Heart left ventricle (tissue), 16 donors: ENCODE measurements at regions not wholly inside any gene's neighbourhood (a gene's known extent, or its start where the extent isn't known, plus 50 kb on each side); places are given as distances from the start of the nearest gene placed in this dataset.

Experiments used
- ATAC-seq, 4 donors: fragments of 200-7000 bp; cut with Tn5 transposase; one replicate each; pipeline ENCODE4 v1.9.1; 2020 to 2022; ENCODE audit warnings: moderate library complexity in 4 of 4, mild to moderate bottlenecking in 3 of 4, moderate number of reproducible peaks in 1 of 4
- DNase-seq, 5 donors: peaks; one replicate each; pipeline ENCODE4 v3.0.0-alpha.2; 2020
- H3K27ac ChIP-seq, 12 donors: fragments of 200-600 bp; sonication (generic) in 4 of 12; one replicate each; pipeline versions ENCODE4 v1.5.0 to v1.8.0; 2016 to 2022; ENCODE audit warnings: mild to moderate bottlenecking in 2 of 12
- H3K27me3 ChIP-seq, 9 donors: fragments of 200-600 bp; sonication (generic) in 2 of 9; one replicate each; pipeline versions ENCODE4 v1.5.1 to v1.8.0; 2016 to 2022; ENCODE audit warnings: mild to moderate bottlenecking in 3 of 9
- H3K36me3 ChIP-seq, 9 donors: fragments of 200-600 bp; sonication (generic) in 2 of 9; one replicate each; pipeline versions ENCODE4 v1.5.0 to v1.8.0; 2018 to 2022; ENCODE audit warnings: mild to moderate bottlenecking in 2 of 9
- H3K4me1 ChIP-seq, 12 donors: fragments of 200-600 bp; sonication (generic) in 4 of 12; one replicate each; pipeline versions ENCODE4 v1.5.0 to v1.8.0; 2016 to 2022; ENCODE audit warnings: mild to moderate bottlenecking in 3 of 12
- H3K4me3 ChIP-seq, 12 donors: fragments of 200-600 bp; sonication (generic) in 4 of 12; one replicate each; pipeline versions ENCODE4 v1.5.0 to v1.8.0; 2017 to 2022; ENCODE audit warnings: mild to moderate bottlenecking in 9 of 12, moderate library complexity in 4 of 12
- H3K9me3 ChIP-seq, 12 donors: fragments of 200-600 bp; sonication (generic) in 4 of 12; one replicate each; pipeline versions ENCODE4 v1.5.0 to v1.8.0; 2016 to 2022; ENCODE audit warnings: mild to moderate bottlenecking in 1 of 12
- CTCF ChIP-seq, 12 donors: fragments of 200-600 bp; sonication (generic) in 4 of 12; IDR thresholded peaks; one replicate each; pipeline versions ENCODE4 v1.5.0 to v1.8.0; 2018 to 2022; ENCODE audit warnings: antibody characterized with exemption in 12 of 12, mild to moderate bottlenecking in 5 of 12
- POLR2A ChIP-seq, 2 donors: fragments of 450-650 bp; IDR thresholded peaks; one replicate each; pipeline ENCODE4 v1.6.1; 2017; ENCODE audit warnings: antibody characterized with exemption in 2 of 2, mild to moderate bottlenecking in 2 of 2, moderate library complexity in 2 of 2
- WGBS, 4 donors: extraction: QIAGEN DNeasy Blood & Tissue Kit in 2 of 4; methylation state at CpG; one replicate each; pipeline versions ENCODE4 v1.1.5 to v1.1.7; 2013 to 2018; 5-methylcytosine and 5-hydroxymethylcytosine counted together
- intact Hi-C, 10 donors: fragments of 100-400 bp; cut with DNase I; formaldehyde crosslinking; loops; one replicate each; pipeline versions ENCODE4 v1.11.1 to v1.14.2; 2022
- donor health status: ischemic (EF 13 %, LVEDD 7.1; RV severe dilation, severe dysfunction).
- donor health status: healthy with polysubstance abuse.
- donor health status: DM: no; HTN: yes; CAD: no.
- donor health status: DM: no; HTN: no; CAD: no.
- donor health status: ischemic (EF 25% LVEDD 6.9; RV normal size, moderate dysfunction).
- donor health status: ischemic (EF 25% LVEDD 5.7; RV mildly dilated, moderate dysfunction).
- donor health status: healthy.
- donor health status: DM: yes; HTN: yes; CAD: no.
- donor health status: ischemic (EF 35%, LVEDD 5.7; RV mildly dilated, moderate dysfunction).
- donor health status: nonischemic (EF 11% LVEDD 7.7; RV severe dilation, severe dysfunction).
- donor health status: DM: yes; HTN: yes; CAD: no.
- donor health status: PGD.
- donor health status: ischemic (EF 29% LVEDD 5.4; RV normal size, mild dysfunction).
- donor health status: nonischemic (EF 23%, LVEDD 6.1; RV moderate dilation, normal function).

GRCh38 chr5:163790497-163790896, 285.1 kb downstream of the MAT2B start:
- H3K27ac ChIP-seq: no peak overlapping the region
- H3K9me3 ChIP-seq: peaks cover 0 to 6% (median 0%) of the 10 kb centered on the region in 12 donors
- no peak for TF ChIP-seq POLR2A (IDR thresholded peaks at IDR 0.05)
- no peak for TF ChIP-seq CTCF (IDR thresholded peaks at IDR 0.05)
- intact Hi-C loops: no loop called here
- H3K27me3 ChIP-seq: no peaks in the 10 kb centered on the region
- H3K36me3 ChIP-seq: no peaks in the 10 kb centered on the region
- H3K4me1 ChIP-seq: no peaks in the 10 kb centered on the region
- H3K4me3 ChIP-seq: no peak overlapping the region
- no peak for ATAC-seq
- 58 to 66% (median 62%) methylated on average over 2 of the region's 2 CpGs for WGBS, 4 donors
- no peak for DNase-seq

- intact Hi-C loops: no loop called here
- no peaks in the 10 kb centered on the region for H3K27me3 ChIP-seq
- TF ChIP-seq CTCF (IDR thresholded peaks at IDR 0.05) (no peak), POLR2A (IDR thresholded peaks at IDR 0.05) (no peak)
- no peaks in the 10 kb centered on the region for H3K4me1 ChIP-seq
- H3K27ac ChIP-seq: no peak overlapping the region
- no peaks in the 10 kb centered on the region for H3K36me3 ChIP-seq
- no peak overlapping the region for H3K4me3 ChIP-seq
- ATAC-seq (no peak), DNase-seq (no peak)
- 90 to 95% (median 93%) methylated on average over 2 of the region's 2 CpGs for WGBS, 4 donors
- H3K9me3 ChIP-seq: no peaks in the 10 kb centered on the region
Measured at GRCh38 chr5:163794993-163795392, 289.6 kb downstream of the MAT2B start.

GRCh38 chr5:163807781-163808180, 302.4 kb downstream of the MAT2B start:
- DNase-seq: no peak
- no peak for TF ChIP-seq POLR2A (IDR thresholded peaks at IDR 0.05)
- no peak for TF ChIP-seq CTCF (IDR thresholded peaks at IDR 0.05)
- Histone ChIP-seq H3K27me3 (no peaks in the 10 kb centered on the region), H3K36me3 (no peaks in the 10 kb centered on the region), H3K9me3 (no peaks in the 10 kb centered on the region), H3K4me3 (no peak overlapping the region), H3K4me1 (no peaks in the 10 kb centered on the region), H3K27ac (no peak overlapping the region)
- WGBS, 4 donors: 69 to 78% (median 73%) methylated on average over 2 of the region's 2 CpGs
- intact Hi-C loops: no loop called here
- no peak for ATAC-seq

GRCh38 chr5:163809473-163809872, 304.1 kb downstream of the MAT2B start:
- H3K36me3 ChIP-seq: no peaks in the 10 kb centered on the region
- no peak overlapping the region for H3K27ac ChIP-seq
- H3K4me3 ChIP-seq: no peak overlapping the region
- H3K9me3 ChIP-seq: no peaks in the 10 kb centered on the region
- ATAC-seq: no peak
- intact Hi-C loops: no loop called here
- TF ChIP-seq POLR2A (IDR thresholded peaks at IDR 0.05): no peak
- TF ChIP-seq CTCF (IDR thresholded peaks at IDR 0.05): no peak
- no peak for DNase-seq
- no peaks in the 10 kb centered on the region for H3K27me3 ChIP-seq
- WGBS, 4 donors: 45 to 61% (median 46%) methylated on average over 5 of the region's 5 CpGs
- no peaks in the 10 kb centered on the region for H3K4me1 ChIP-seq
